A673 (cell line): ENCODE measurements at regions not wholly inside any gene's neighbourhood (a gene's known extent, or its start where the extent isn't known, plus 50 kb on each side); places are given as distances from the start of the nearest gene placed in this dataset.

Experiments used
- BruUV-seq: library from RNA; stranded (reverse); fragments of 400-500 nt; replicated peaks from 2 replicates; lab custom pipeline; 2021; lab: Mats Ljungman, UMichigan
- CTCF ChIA-PET: fragments of 300-600 bp; sonication (Branson Sonifier 250); formaldehyde crosslinking; loops from one replicate; lab custom pipeline; 2022; ENCODE audit warnings: antibody characterized with exemption; lab: Charles Lee
- POLR2A ChIA-PET: fragments of 300-600 bp; sonication (Branson Sonifier 250); formaldehyde crosslinking; loops from one replicate; lab custom pipeline; 2022; ENCODE audit warnings: antibody characterized with exemption; ENCODE audit not compliant: low non-redundant PET; lab: Charles Lee
- DNase-seq: peaks from one replicate; pipeline ENCODE4 v3.0.0-alpha.2; 2015; ENCODE audit warnings: low spot score
- H3K27ac ChIP-seq: fragments of 200-600 bp; sonication (generic); 2 replicates; pipeline ENCODE4 v1.5.1; 2016; ENCODE audit warnings: mixed run types, low read depth, mild to moderate bottlenecking, mixed read lengths, antibody characterized with exemption, low read length; ENCODE audit not compliant: poor library complexity, severe bottlenecking
- H3K27me3 ChIP-seq: fragments of 200-600 bp; sonication (generic); replicated peaks from 2 replicates; pipeline ENCODE4 v1.6.1; 2017; ENCODE audit warnings: mixed run types, low read depth, mild to moderate bottlenecking, mixed read lengths, antibody characterized with exemption, low read length; ENCODE audit not compliant: insufficient read depth, poor library complexity
- H3K36me3 ChIP-seq: fragments of 200-600 bp; sonication (generic); 2 replicates; pipeline ENCODE4 v1.6.1; 2016; ENCODE audit warnings: mixed run types, mild to moderate bottlenecking, mixed read lengths, antibody characterized with exemption, low read length; ENCODE audit not compliant: insufficient read depth, poor library complexity, severe bottlenecking
- H3K4me1 ChIP-seq: fragments of 200-600 bp; sonication (generic); 2 replicates; pipeline ENCODE4 v1.6.1; 2017; ENCODE audit warnings: mixed run types, mild to moderate bottlenecking, mixed read lengths, antibody characterized with exemption, low read length; ENCODE audit not compliant: insufficient read depth, poor library complexity, severe bottlenecking
- H3K4me3 ChIP-seq: fragments of 200-600 bp; sonication (generic); 2 replicates; pipeline ENCODE4 v1.5.1; 2016; ENCODE audit warnings: low read depth, mixed run types, mild to moderate bottlenecking, mixed read lengths, low read length; ENCODE audit not compliant: poor library complexity, severe bottlenecking
- H3K9me3 ChIP-seq: fragments of 200-600 bp; sonication (generic); 2 replicates; pipeline ENCODE4 v1.6.1; 2016; ENCODE audit warnings: mixed run types, low read depth, mild to moderate bottlenecking, mixed read lengths, antibody characterized with exemption, low read length; ENCODE audit not compliant: poor library complexity, severe bottlenecking
- EZH2 ChIP-seq: fragments of 200-600 bp; sonication (generic); IDR thresholded peaks from 2 replicates; pipeline ENCODE4 v1.6.1; 2017; ENCODE audit warnings: borderline replicate concordance, low read depth, mild to moderate bottlenecking, mixed read lengths, antibody characterized with exemption, low read length; ENCODE audit not compliant: poor library complexity, severe bottlenecking
- intact Hi-C: fragments of 100-400 bp; cut with micrococcal nuclease; formaldehyde crosslinking; loops from one replicate; pipeline ENCODE4 v1.10.0; 2022; ENCODE audit not compliant: unreplicated experiment
- TF ChIP-seq, protein P1 (sequence below): fragments of 300-800, 200-600 bp; sonication (generic); conservative IDR thresholded peaks from 2 replicates; pipeline ENCODE4 v1.5.1; 2017; ENCODE audit warnings: low read depth, mild to moderate bottlenecking, antibody characterized with exemption, low read length, moderate library complexity, mixed read lengths

DNA sequence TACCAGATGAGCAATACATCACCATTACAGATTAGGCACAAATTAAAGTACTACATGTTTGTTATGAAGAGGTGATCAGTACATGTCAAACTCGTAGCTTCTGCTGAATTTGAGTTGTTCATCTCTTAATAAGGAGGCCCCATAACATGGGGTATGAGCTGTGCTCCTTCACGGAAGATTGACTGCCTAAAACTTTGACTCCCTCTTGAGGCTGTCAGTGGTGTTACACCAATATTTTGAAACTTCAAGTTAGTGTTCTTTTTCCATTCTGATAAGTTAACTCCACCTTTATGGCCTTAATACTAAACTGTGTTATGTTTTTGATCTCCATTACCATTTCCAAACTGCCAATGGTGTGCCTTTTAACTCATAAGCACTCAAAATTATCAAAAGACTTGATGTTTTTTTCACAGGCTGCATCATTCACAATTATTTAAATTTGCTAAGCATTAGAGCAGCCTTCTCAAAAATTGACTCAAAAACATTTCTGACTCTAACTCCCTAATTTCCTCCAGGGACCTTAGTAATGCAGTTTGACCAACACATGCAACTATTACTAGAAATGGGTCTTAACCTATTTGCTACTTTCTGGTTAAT is 1591.5 kb downstream of the PCDH9 start:
- Histone ChIP-seq H3K27ac (no peak overlapping the region), H3K9me3 (no peaks in the 10 kb centered on the region), H3K36me3 (no peaks in the 10 kb centered on the region), H3K4me1 (no peaks in the 10 kb centered on the region), H3K4me3 (no peak overlapping the region), H3K27me3 (no peaks in the 10 kb centered on the region)
- BruUV-seq: no TSS peak
- POLR2A ChIA-PET: interaction anchor here (0.5 kb wide), 1 partner anchor 1421 kb away, joined by 5 read pairs; no protein-coding TSS in a partner anchor
- CTCF ChIA-PET: interaction anchor here (1.0 kb wide), 1 partner anchor 1166 kb away, joined by 4 read pairs; no protein-coding TSS in a partner anchor
- peak; percentile 68 for DNase-seq
- no peak for TF ChIP-seq EZH2
- TF ChIP-seq, protein P1, sequence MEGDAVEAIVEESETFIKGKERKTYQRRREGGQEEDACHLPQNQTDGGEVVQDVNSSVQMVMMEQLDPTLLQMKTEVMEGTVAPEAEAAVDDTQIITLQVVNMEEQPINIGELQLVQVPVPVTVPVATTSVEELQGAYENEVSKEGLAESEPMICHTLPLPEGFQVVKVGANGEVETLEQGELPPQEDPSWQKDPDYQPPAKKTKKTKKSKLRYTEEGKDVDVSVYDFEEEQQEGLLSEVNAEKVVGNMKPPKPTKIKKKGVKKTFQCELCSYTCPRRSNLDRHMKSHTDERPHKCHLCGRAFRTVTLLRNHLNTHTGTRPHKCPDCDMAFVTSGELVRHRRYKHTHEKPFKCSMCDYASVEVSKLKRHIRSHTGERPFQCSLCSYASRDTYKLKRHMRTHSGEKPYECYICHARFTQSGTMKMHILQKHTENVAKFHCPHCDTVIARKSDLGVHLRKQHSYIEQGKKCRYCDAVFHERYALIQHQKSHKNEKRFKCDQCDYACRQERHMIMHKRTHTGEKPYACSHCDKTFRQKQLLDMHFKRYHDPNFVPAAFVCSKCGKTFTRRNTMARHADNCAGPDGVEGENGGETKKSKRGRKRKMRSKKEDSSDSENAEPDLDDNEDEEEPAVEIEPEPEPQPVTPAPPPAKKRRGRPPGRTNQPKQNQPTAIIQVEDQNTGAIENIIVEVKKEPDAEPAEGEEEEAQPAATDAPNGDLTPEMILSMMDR: peak; percentile 78
- intact Hi-C loops: loop anchor here (1.0 kb wide), 1 partner anchor 1166 kb away; no protein-coding TSS in a partner anchor

DNA sequence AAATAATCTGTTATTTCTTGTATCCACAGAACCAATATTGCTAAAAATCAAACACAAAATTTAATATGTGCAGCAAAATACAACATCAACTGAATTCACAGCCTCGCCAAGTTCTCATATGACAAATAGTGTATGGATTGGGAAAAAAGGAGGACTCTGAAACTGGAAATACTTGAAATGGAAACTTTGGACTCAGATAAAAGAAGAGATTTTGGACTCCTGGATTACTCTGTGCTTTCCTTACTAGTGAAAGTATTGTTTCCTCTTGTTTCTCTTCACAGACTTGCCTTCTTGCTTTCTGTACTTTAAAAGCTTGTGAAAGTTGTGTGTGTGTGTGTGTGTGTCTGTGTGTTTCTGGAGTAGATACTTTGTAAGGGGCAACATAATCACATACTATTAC is 1596.3 kb downstream of the PCDH9 start:
- Histone ChIP-seq H3K4me1 (no peaks in the 10 kb centered on the region), H3K36me3 (no peaks in the 10 kb centered on the region), H3K27ac (no peak overlapping the region), H3K27me3 (no peaks in the 10 kb centered on the region), H3K9me3 (no peaks in the 10 kb centered on the region), H3K4me3 (no peak overlapping the region)
- DNase-seq: no peak
- BruUV-seq: no TSS peak
- POLR2A ChIA-PET: no interaction called here
- TF ChIP-seq EZH2: no peak
- TF ChIP-seq, protein P1: no peak
- intact Hi-C loops: no loop called here
- CTCF ChIA-PET: no interaction called here

DNA sequence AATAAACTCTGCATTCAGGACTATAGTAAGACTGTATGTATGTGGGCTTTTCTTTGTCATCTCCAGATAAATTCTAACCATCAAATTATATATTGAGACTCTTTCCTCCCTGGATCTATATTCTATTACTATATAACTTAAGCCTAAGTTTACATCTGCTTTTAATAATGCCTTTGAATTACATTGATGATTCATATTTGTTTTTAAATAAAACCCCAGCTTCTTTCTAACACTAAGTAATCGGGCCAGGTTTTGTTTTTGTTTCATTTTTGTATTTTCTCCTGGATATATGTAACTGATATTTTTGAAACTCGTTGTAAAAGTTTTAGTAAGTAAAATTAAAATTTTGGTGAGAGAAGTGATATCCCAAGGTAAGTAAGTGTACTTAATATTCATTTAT is 1599.1 kb downstream of the PCDH9 start:
- CTCF ChIA-PET: no interaction called here
- no peak overlapping the region for H3K27ac ChIP-seq
- DNase-seq: no peak
- BruUV-seq: no TSS peak
- no peak for TF ChIP-seq EZH2
- TF ChIP-seq, protein P1: no peak
- H3K4me1 ChIP-seq: no peaks in the 10 kb centered on the region
- no peaks in the 10 kb centered on the region for H3K27me3 ChIP-seq
- no peaks in the 10 kb centered on the region for H3K9me3 ChIP-seq
- POLR2A ChIA-PET: no interaction called here
- H3K4me3 ChIP-seq: no peak overlapping the region
- H3K36me3 ChIP-seq: no peaks in the 10 kb centered on the region
- intact Hi-C loops: no loop called here
